ENCODE measurements at regions not wholly inside any gene's neighbourhood (a gene's known extent, or its start where the extent isn't known, plus 50 kb on each side); places are given as distances from the start of the nearest gene placed in this dataset.

DNA sequence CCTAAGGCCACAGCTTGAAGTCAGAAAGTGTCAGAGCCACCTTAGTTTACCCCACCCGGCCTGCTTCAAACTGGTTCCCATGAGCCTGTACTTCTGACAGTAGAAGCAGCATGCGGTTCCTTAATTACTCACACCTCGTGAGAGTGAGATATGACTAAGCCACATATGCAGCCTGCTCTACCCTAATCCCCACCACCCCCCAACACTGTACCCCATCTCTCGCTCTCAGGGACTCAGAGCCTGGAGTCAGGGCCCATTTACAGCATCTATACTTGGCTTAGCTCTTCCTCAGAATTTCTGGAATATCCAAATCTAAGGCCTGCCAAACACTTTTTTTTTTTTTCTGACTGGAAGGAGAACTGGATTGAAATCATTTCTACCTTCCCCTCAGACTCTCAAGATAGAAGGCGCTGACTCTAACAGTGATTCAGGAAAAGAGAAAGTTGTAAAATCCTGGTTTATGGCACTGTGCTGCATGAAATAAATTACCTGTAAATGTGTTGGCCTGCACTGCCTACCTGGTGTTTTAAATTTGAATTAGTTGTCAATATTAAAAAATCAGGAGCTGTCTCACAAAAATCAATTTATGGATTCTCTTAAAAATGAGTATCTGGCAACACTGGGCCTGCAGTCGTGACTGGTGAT, 360.0 kb downstream of the RND3 start:
- ChIA-PET CTCF (interaction anchor here (0.7 kb wide), 1 partner anchor 513 kb away, joined by 3 read pairs; no protein-coding TSS in a partner anchor), POLR2A (ENCODE audit: low non-redundant PET) (no interaction called here)
- DNase-seq (ENCODE audit: low spot score), result no peak
- TF ChIP-seq, protein P1, sequence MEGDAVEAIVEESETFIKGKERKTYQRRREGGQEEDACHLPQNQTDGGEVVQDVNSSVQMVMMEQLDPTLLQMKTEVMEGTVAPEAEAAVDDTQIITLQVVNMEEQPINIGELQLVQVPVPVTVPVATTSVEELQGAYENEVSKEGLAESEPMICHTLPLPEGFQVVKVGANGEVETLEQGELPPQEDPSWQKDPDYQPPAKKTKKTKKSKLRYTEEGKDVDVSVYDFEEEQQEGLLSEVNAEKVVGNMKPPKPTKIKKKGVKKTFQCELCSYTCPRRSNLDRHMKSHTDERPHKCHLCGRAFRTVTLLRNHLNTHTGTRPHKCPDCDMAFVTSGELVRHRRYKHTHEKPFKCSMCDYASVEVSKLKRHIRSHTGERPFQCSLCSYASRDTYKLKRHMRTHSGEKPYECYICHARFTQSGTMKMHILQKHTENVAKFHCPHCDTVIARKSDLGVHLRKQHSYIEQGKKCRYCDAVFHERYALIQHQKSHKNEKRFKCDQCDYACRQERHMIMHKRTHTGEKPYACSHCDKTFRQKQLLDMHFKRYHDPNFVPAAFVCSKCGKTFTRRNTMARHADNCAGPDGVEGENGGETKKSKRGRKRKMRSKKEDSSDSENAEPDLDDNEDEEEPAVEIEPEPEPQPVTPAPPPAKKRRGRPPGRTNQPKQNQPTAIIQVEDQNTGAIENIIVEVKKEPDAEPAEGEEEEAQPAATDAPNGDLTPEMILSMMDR (conservative IDR thresholded peaks at IDR 0.05; ENCODE audit: low read depth), result no peak
- H3K27ac ChIP-seq, result no peak overlapping the region

DNA sequence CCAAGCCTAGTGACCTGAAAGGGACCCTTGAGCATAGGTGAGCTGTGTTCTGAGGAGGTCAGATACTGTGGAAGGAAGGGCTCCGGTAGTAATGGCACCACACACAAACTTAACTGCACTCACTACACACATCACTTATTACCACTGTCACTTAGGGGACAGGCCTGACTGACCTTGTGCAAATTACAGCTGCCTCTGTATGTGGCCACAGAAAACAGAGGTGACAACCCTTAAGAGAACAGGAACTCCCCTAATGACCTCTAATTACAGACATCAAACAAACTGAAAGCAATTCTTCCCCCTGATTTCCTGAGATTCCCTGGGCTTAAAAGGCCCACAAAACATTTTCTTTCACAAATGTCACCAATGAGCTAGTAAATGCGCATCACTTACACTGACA, 360.6 kb downstream of the RND3 start:
- CTCF ChIA-PET, result interaction anchor here (0.7 kb wide), 1 partner anchor 512 kb away, joined by 3 read pairs; no protein-coding TSS in a partner anchor
- peak overlapping the region; percentile 80 for H3K27ac ChIP-seq
- no peak for DNase-seq (ENCODE audit: low spot score)
- TF ChIP-seq, protein P1 (conservative IDR thresholded peaks at IDR 0.05; ENCODE audit: low read depth), result no peak
- POLR2A ChIA-PET (ENCODE audit: low non-redundant PET), result no interaction called here

DNA sequence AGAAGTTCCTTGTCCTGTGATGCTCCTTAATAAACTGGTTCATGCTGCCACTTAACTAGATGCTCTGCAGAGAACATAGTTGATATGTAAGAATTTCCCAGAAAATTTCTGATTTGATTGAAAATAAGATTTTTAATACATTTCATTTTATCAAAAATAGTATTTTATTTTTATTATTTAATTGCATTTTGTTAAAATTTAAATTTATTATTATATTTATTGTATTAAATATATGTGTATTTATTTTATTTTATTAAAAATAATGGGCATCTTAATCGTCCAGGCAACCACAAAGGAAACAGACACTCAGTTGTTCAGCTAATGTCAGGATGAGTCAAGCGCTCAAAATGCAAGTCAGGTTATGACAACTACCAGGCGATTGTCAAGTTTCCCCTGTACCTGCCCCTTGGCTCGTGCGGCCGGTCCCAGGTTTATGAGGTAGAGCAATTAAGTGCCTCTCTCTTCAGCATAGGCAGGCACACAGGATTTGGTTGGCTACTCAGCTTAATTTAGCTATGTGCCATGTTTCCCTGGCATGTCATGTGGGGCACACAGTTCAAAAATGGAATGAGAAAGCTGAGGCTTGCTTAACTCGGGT, 361.2 kb downstream of the RND3 start:
- DNase-seq (ENCODE audit: low spot score), result peak; percentile 84
- TF ChIP-seq, protein P1 (conservative IDR thresholded peaks at IDR 0.05; ENCODE audit: low read depth), result no peak
- ChIA-PET CTCF (no interaction called here), POLR2A (ENCODE audit: low non-redundant PET) (no interaction called here)
- peak overlapping the region; percentile 80 for H3K27ac ChIP-seq

DNA sequence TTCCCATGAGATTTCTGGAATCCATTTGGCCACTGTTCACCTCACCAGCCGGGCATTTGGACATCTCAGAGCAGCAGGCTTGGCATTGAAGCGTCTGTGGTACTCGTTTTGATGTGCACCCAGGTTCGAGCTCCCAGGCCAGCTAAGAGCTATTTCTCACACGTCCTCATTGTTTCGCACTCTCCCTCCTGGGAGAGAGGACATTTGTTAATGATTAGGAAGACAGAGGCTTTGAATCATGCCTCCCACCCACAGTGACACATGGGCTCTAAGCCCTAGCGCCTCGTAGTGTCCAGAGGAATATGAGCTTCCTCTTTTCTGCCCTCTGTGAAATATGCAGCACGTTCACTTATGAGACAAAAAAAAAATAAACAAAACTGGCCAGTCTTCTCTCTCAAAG, 361.8 kb downstream of the RND3 start:
- TF ChIP-seq, protein P1 (conservative IDR thresholded peaks at IDR 0.05; ENCODE audit: low read depth), result no peak
- ChIA-PET CTCF (interaction anchor here (0.6 kb wide), 1 partner anchor 136 kb away, joined by 4 read pairs; no protein-coding TSS in a partner anchor), POLR2A (ENCODE audit: low non-redundant PET) (no interaction called here)
- peak overlapping the region; percentile 49; the same call in 1 of the 2 replicates for H3K27ac ChIP-seq
- no peak for DNase-seq (ENCODE audit: low spot score)

DNA sequence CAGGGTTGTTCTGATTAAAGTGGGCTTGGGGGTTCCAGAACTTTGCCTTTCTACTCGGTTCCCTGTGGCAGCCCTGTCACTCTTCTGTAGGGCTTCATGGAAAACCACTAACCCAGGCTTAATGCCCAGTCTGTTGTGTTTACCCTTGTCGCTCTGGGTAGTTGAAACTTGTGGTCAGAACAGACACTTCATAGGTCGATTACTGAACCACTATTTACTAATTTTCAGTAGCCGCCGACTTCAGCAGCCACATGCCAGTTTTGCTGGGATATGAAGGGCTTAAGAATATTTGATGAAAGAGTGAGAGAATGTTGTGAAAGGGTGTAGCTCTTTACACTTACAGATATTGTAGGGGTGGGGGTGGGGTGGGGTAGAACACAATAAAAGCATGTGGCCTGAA, 362.3 kb downstream of the RND3 start:
- CTCF ChIA-PET, result interaction anchor here (0.6 kb wide), 1 partner anchor 136 kb away, joined by 4 read pairs; no protein-coding TSS in a partner anchor
- TF ChIP-seq, protein P1 (conservative IDR thresholded peaks at IDR 0.05; ENCODE audit: low read depth), result no peak
- no peak for DNase-seq (ENCODE audit: low spot score)
- POLR2A ChIA-PET (ENCODE audit: low non-redundant PET), result no interaction called here
- peak overlapping the region; percentile 49; the same call in 1 of the 2 replicates for H3K27ac ChIP-seq

DNA sequence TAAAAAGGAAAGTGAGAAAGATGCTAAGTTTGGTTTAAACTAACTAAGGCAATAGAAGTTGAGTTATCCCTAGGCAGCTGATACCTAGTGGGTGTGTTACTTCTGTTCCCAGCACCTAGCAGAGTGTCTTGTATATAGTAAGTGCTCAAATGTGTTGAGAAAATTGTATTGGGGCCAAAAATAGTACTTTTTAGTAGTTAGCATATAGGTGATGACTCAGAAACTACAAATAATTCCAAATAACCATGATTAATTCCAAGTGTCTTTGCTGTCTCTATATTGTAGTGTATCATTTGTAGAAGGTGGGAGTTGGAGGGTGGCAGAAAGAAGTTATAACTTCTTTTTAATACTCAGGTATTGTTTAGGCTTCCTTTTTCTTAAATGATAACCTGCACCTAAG, 362.7 kb downstream of the RND3 start:
- CTCF ChIA-PET, result no interaction called here
- POLR2A ChIA-PET (ENCODE audit: low non-redundant PET), result no interaction called here
- TF ChIP-seq, protein P1 (conservative IDR thresholded peaks at IDR 0.05; ENCODE audit: low read depth), result no peak
- no peak overlapping the region for H3K27ac ChIP-seq
- DNase-seq (ENCODE audit: low spot score), result no peak

Measured in RWPE1 (cell line).